DOHH2 (cell line): ENCODE measurements at regions not wholly inside any gene's neighbourhood (a gene's known extent, or its start where the extent isn't known, plus 50 kb on each side); places are given as distances from the start of the nearest gene placed in this dataset.

Source experiments
- EZH2phosphoT487 ChIP-seq: fragments of 200-600 bp; sonication (generic); IDR thresholded peaks from 2 replicates; pipeline ENCODE4 v1.6.1; 2017; ENCODE audit warnings: borderline replicate concordance, mild to moderate bottlenecking, antibody characterized with exemption, low read length, moderate library complexity, mixed read lengths
- TF ChIP-seq, protein P1 (sequence below): fragments of 200-600 bp; sonication (generic); IDR thresholded peaks from one replicate; pipeline ENCODE4 v1.5.1; 2014; ENCODE audit warnings: antibody characterized with exemption, mild to moderate bottlenecking, low read depth, low read length; ENCODE audit not compliant: poor library complexity, severe bottlenecking

DNA sequence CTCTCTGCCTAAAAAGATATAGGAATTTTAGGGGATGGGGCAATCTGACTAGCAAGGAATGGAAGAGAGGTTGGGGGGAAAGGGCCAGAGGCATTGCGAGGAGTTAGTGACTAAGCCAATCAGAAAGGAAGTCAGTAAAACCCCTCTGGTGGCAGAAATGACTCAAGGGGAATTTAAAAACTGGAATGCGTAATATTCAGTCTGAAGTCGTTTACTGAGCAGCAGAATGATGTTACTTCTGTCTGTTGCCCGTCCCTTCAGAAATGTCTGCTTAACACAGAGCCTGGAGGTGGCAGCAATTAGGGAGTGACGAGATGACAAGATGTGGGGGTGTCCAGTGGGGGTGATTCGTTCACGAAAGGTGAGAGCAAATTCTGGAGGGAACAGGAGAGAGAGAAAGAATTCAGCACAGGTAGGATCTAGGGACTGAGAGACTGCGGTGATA, 107.7 kb upstream of the CLMP start:
- TF ChIP-seq, protein P1, sequence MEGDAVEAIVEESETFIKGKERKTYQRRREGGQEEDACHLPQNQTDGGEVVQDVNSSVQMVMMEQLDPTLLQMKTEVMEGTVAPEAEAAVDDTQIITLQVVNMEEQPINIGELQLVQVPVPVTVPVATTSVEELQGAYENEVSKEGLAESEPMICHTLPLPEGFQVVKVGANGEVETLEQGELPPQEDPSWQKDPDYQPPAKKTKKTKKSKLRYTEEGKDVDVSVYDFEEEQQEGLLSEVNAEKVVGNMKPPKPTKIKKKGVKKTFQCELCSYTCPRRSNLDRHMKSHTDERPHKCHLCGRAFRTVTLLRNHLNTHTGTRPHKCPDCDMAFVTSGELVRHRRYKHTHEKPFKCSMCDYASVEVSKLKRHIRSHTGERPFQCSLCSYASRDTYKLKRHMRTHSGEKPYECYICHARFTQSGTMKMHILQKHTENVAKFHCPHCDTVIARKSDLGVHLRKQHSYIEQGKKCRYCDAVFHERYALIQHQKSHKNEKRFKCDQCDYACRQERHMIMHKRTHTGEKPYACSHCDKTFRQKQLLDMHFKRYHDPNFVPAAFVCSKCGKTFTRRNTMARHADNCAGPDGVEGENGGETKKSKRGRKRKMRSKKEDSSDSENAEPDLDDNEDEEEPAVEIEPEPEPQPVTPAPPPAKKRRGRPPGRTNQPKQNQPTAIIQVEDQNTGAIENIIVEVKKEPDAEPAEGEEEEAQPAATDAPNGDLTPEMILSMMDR: no peak
- TF ChIP-seq EZH2phosphoT487: no peak
